NCI-H82 (cell line): ENCODE measurements at regions not wholly inside any gene's neighbourhood (a gene's known extent, or its start where the extent isn't known, plus 50 kb on each side); places are given as distances from the start of the nearest gene placed in this dataset.

Source experiments
- DNase-seq: peaks from one replicate; lab custom pipeline; 2025; lab: John Stamatoyannopoulos, UW

- no peak for DNase-seq
Measured at GRCh38 chr9:134228649-134229048, 64.3 kb upstream of the RNU6ATAC start.

GRCh38 chr9:134229466-134230091 is 65.2 kb upstream of the RNU6ATAC start:
- DNase-seq, result no peak

- no peak for DNase-seq
Measured at GRCh38 chr9:134230092-134230941, 66.0 kb upstream of the RNU6ATAC start.

GRCh38 chr9:134230942-134231325 is 66.6 kb upstream of the RNU6ATAC start:
- no peak for DNase-seq

GRCh38 chr9:134231330-134231745 is 67.0 kb upstream of the RNU6ATAC start:
- no peak for DNase-seq

GRCh38 chr9:134231767-134232166 is 67.4 kb upstream of the RNU6ATAC start:
- DNase-seq, result no peak

- DNase-seq, result no peak
Measured at GRCh38 chr9:134233022-134233421, 68.7 kb upstream of the RNU6ATAC start.

- no peak for DNase-seq
Measured at GRCh38 chr9:134234001-134234660, 69.8 kb upstream of the RNU6ATAC start.

GRCh38 chr9:134234687-134235359 is 70.5 kb upstream of the RNU6ATAC start:
- no peak for DNase-seq

GRCh38 chr9:134235366-134235765 is 71.0 kb upstream of the RNU6ATAC start:
- no peak for DNase-seq

- no peak for DNase-seq
Measured at GRCh38 chr9:134236001-134236421, 71.6 kb upstream of the RNU6ATAC start.

- DNase-seq, result no peak
Measured at GRCh38 chr9:134236935-134237629, 72.7 kb upstream of the RNU6ATAC start.

- DNase-seq, result no peak
Measured at GRCh38 chr9:134237630-134238265, 73.4 kb upstream of the RNU6ATAC start.

- no peak for DNase-seq
Measured at GRCh38 chr9:134239130-134239903, 75.0 kb upstream of the RNU6ATAC start.

- no peak for DNase-seq
Measured at GRCh38 chr9:134239939-134240338, 75.6 kb upstream of the RNU6ATAC start.

- DNase-seq, result no peak
Measured at GRCh38 chr9:134240361-134240760, 76.0 kb upstream of the RNU6ATAC start.

GRCh38 chr9:134242706-134243105 is 78.3 kb upstream of the RNU6ATAC start:
- no peak for DNase-seq

- DNase-seq, result no peak
Measured at GRCh38 chr9:134243778-134244467, 79.6 kb upstream of the RNU6ATAC start.

GRCh38 chr9:134245179-134245578 is 80.8 kb upstream of the RNU6ATAC start:
- DNase-seq, result no peak
